BLaER1 (cell line): ENCODE measurements at regions not wholly inside any gene's neighbourhood (a gene's known extent, or its start where the extent isn't known, plus 50 kb on each side); places are given as distances from the start of the nearest gene placed in this dataset.

Experiments used
- H3K27ac ChIP-seq: shearing (Covaris generic); formaldehyde crosslinking; 2 replicates; pipeline ENCODE4 v1.8.1; 2022
- H3K27me3 ChIP-seq: shearing (Covaris generic); formaldehyde crosslinking; 2 replicates; pipeline ENCODE4 v1.8.1; 2022
- H3K36me3 ChIP-seq: shearing (Covaris generic); formaldehyde crosslinking; 2 replicates; pipeline ENCODE4 v1.8.1; 2022
- H3K4me1 ChIP-seq: shearing (Covaris generic); formaldehyde crosslinking; 2 replicates; pipeline ENCODE4 v1.8.1; 2022
- H3K4me2 ChIP-seq: shearing (Covaris generic); formaldehyde crosslinking; 2 replicates; pipeline ENCODE4 v1.8.1; 2022
- H3K4me3 ChIP-seq: shearing (Covaris generic); formaldehyde crosslinking; 2 replicates; pipeline ENCODE4 v1.8.1; 2022
- H3K9ac ChIP-seq: shearing (Covaris generic); formaldehyde crosslinking; 2 replicates; pipeline ENCODE4 v1.8.1; 2022
- H3K9me3 ChIP-seq: shearing (Covaris generic); formaldehyde crosslinking; 2 replicates; pipeline ENCODE4 v1.8.1; 2022
- H4K20me1 ChIP-seq: shearing (Covaris generic); formaldehyde crosslinking; 2 replicates; pipeline ENCODE4 v1.8.1; 2022
- Cebpa-rat ChIP-seq: shearing (Covaris generic); IDR thresholded peaks from 2 replicates; pipeline ENCODE4 v1.8.1; 2022

- H3K27me3 ChIP-seq: no peaks in the 10 kb centered on the region
- TF ChIP-seq Cebpa-rat: no peak
- H3K4me3 ChIP-seq: no peak overlapping the region
- H3K4me1 ChIP-seq: no peaks in the 10 kb centered on the region
- no peaks in the 10 kb centered on the region for H3K9me3 ChIP-seq
- H4K20me1 ChIP-seq: no peaks in the 10 kb centered on the region
- H3K9ac ChIP-seq: no peak overlapping the region
- no peak overlapping the region for H3K27ac ChIP-seq
- no peaks in the 10 kb centered on the region for H3K36me3 ChIP-seq
- H3K4me2 ChIP-seq: no peak overlapping the region
Measured at GRCh38 chr5:93819668-93820067, 78.3 kb upstream of the POU5F2 start.

- no peak overlapping the region for H3K9ac ChIP-seq
- no peak overlapping the region for H3K27ac ChIP-seq
- H3K36me3 ChIP-seq: no peaks in the 10 kb centered on the region
- H3K4me3 ChIP-seq: no peak overlapping the region
- no peaks in the 10 kb centered on the region for H3K4me1 ChIP-seq
- no peak for TF ChIP-seq Cebpa-rat
- H3K4me2 ChIP-seq: no peak overlapping the region
- no peaks in the 10 kb centered on the region for H3K27me3 ChIP-seq
- no peaks in the 10 kb centered on the region for H4K20me1 ChIP-seq
- no peaks in the 10 kb centered on the region for H3K9me3 ChIP-seq
Measured at GRCh38 chr5:93810780-93811179, 69.4 kb upstream of the POU5F2 start.

- Histone ChIP-seq H3K9ac (no peak overlapping the region), H3K36me3 (no peaks in the 10 kb centered on the region), H3K4me3 (no peak overlapping the region), H3K4me1 (no peaks in the 10 kb centered on the region), H3K27me3 (no peaks in the 10 kb centered on the region), H3K9me3 (no peaks in the 10 kb centered on the region), H4K20me1 (no peaks in the 10 kb centered on the region), H3K27ac (no peak overlapping the region), H3K4me2 (no peak overlapping the region)
- TF ChIP-seq Cebpa-rat: no peak
Measured at GRCh38 chr5:93809430-93809829, 68.0 kb upstream of the POU5F2 start.

GRCh38 chr5:93807846-93808245, 66.4 kb upstream of the POU5F2 start:
- no peak overlapping the region for H3K27ac ChIP-seq
- H3K4me2 ChIP-seq: no peak overlapping the region
- H3K4me3 ChIP-seq: no peak overlapping the region
- no peaks in the 10 kb centered on the region for H3K9me3 ChIP-seq
- no peaks in the 10 kb centered on the region for H3K4me1 ChIP-seq
- H3K9ac ChIP-seq: no peak overlapping the region
- H4K20me1 ChIP-seq: no peaks in the 10 kb centered on the region
- no peaks in the 10 kb centered on the region for H3K27me3 ChIP-seq
- no peaks in the 10 kb centered on the region for H3K36me3 ChIP-seq
- no peak for TF ChIP-seq Cebpa-rat

GRCh38 chr5:93805616-93806379, 64.4 kb upstream of the POU5F2 start:
- no peaks in the 10 kb centered on the region for H3K27me3 ChIP-seq
- TF ChIP-seq Cebpa-rat: no peak
- no peak overlapping the region for H3K4me3 ChIP-seq
- H3K27ac ChIP-seq: no peak overlapping the region
- H3K36me3 ChIP-seq: no peaks in the 10 kb centered on the region
- no peak overlapping the region for H3K4me2 ChIP-seq
- peaks cover 5% of the 10 kb centered on the region for H4K20me1 ChIP-seq
- H3K9ac ChIP-seq: no peak overlapping the region
- H3K9me3 ChIP-seq: no peaks in the 10 kb centered on the region
- no peaks in the 10 kb centered on the region for H3K4me1 ChIP-seq

GRCh38 chr5:93800988-93801811, 59.8 kb upstream of the POU5F2 start:
- Histone ChIP-seq H3K9me3 (no peaks in the 10 kb centered on the region), H3K4me1 (no peaks in the 10 kb centered on the region), H3K9ac (no peak overlapping the region), H3K27ac (no peak overlapping the region), H3K27me3 (no peaks in the 10 kb centered on the region), H3K4me3 (no peak overlapping the region), H3K36me3 (no peaks in the 10 kb centered on the region), H3K4me2 (no peak overlapping the region), H4K20me1 (peaks cover 5% of the 10 kb centered on the region)
- no peak for TF ChIP-seq Cebpa-rat

- Histone ChIP-seq H4K20me1 (no peaks in the 10 kb centered on the region), H3K4me1 (no peaks in the 10 kb centered on the region), H3K27me3 (no peaks in the 10 kb centered on the region), H3K36me3 (peaks cover 11% of the 10 kb centered on the region; the same call in 1 of the 2 replicates), H3K4me2 (no peak overlapping the region), H3K27ac (no peak overlapping the region), H3K9me3 (no peaks in the 10 kb centered on the region), H3K4me3 (no peak overlapping the region), H3K9ac (no peak overlapping the region)
- no peak for TF ChIP-seq Cebpa-rat
Measured at GRCh38 chr5:93794954-93795353, 53.6 kb upstream of the POU5F2 start.

GRCh38 chr5:93793159-93793781, 51.9 kb upstream of the POU5F2 start:
- Histone ChIP-seq H3K4me3 (no peak overlapping the region), H3K4me2 (no peak overlapping the region), H3K36me3 (peaks cover 11% of the 10 kb centered on the region; the same call in 1 of the 2 replicates), H3K9me3 (no peaks in the 10 kb centered on the region), H4K20me1 (no peaks in the 10 kb centered on the region), H3K4me1 (no peaks in the 10 kb centered on the region), H3K9ac (no peak overlapping the region), H3K27me3 (no peaks in the 10 kb centered on the region), H3K27ac (no peak overlapping the region)
- TF ChIP-seq Cebpa-rat: no peak

- H3K27me3 ChIP-seq: no peaks in the 10 kb centered on the region
- peaks cover 11% of the 10 kb centered on the region; the same call in 1 of the 2 replicates for H3K36me3 ChIP-seq
- H3K4me3 ChIP-seq: no peak overlapping the region
- no peak overlapping the region for H3K27ac ChIP-seq
- no peak for TF ChIP-seq Cebpa-rat
- no peaks in the 10 kb centered on the region for H4K20me1 ChIP-seq
- H3K9ac ChIP-seq: no peak overlapping the region
- no peaks in the 10 kb centered on the region for H3K9me3 ChIP-seq
- no peaks in the 10 kb centered on the region for H3K4me1 ChIP-seq
- H3K4me2 ChIP-seq: no peak overlapping the region
Measured at GRCh38 chr5:93791518-93791972, 50.1 kb upstream of the POU5F2 start.
